BE2C (cell line): ENCODE measurements at regions not wholly inside any gene's neighbourhood (a gene's known extent, or its start where the extent isn't known, plus 50 kb on each side); places are given as distances from the start of the nearest gene placed in this dataset.

ENCODE experiments used
- DNase-seq: peaks from one replicate; pipeline ENCODE4 v3.0.0-alpha.2; 2020
- H3K27me3 ChIP-seq: fragments of 250-450 bp; sonication (Bioruptor Pico); 2 replicates; pipeline ENCODE4 v1.5.1; 2020; ENCODE audit warnings: mild to moderate bottlenecking
- H3K36me3 ChIP-seq: fragments of 250-450 bp; sonication (Bioruptor Pico); 2 replicates; pipeline ENCODE4 v1.5.1; 2020; ENCODE audit warnings: mild to moderate bottlenecking
- H3K4me1 ChIP-seq: fragments of 250-450 bp; sonication (Bioruptor Pico); 2 replicates; pipeline ENCODE4 v1.5.1; 2020
- H3K4me3 ChIP-seq: 2 replicates; pipeline ENCODE4 v1.5.1; 2011; ENCODE audit warnings: low read depth, low read length
- H3K9me3 ChIP-seq: fragments of 250-450 bp; sonication (Bioruptor Pico); 2 replicates; pipeline ENCODE4 v1.5.1; 2020
- TF ChIP-seq, protein P1 (sequence below): IDR thresholded peaks from 2 replicates; pipeline ENCODE4 v1.5.1; 2012; ENCODE audit warnings: mild to moderate bottlenecking, low read depth, low read length

DNA sequence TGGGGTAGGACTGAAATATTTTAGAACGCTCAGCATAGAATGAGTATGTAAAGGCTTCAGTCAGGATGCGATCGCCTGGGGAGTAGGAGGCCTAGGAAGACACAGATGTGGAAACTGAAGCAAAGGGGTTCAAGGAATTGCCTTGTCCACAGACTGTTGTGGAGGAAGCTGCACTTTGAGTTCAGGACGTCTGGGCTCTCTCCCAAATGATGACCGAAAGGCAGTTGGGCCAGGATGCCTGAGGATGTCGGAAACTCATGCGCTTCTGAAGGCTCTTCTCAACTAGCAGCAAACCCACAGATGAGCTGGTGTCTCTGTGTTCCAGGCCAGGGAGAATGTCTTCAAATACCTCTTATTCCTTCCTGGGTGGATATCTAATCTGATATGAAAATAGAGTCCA is 146.2 kb upstream of the SULF2 start:
- H3K4me1 ChIP-seq = peaks cover 5% of the 10 kb centered on the region

DNA sequence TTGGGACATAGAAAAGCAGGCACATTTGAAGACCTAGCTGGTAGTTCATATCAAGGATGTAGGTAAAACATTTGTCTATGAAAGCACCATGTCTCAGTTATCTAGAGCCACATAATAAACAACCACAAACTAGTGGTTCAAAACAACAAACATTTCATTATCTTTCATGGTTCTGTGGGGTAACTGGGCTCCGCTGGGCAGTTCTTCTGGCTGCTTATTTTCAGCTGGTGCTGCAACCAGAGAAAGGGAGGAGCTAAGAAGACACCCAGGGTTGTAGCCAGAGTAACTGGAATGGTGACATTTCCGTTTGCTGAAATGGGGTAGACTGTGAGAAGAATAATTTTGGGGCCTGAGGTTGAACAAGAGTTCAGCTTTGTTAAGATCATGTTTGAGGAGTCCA is 145.7 kb upstream of the SULF2 start:
- H3K4me3 ChIP-seq = no peak overlapping the region
- no peaks in the 10 kb centered on the region for H3K27me3 ChIP-seq
- H3K9me3 ChIP-seq = no peaks in the 10 kb centered on the region
- peaks cover 5% of the 10 kb centered on the region for H3K4me1 ChIP-seq
- DNase-seq = no peak
- TF ChIP-seq, protein P1, sequence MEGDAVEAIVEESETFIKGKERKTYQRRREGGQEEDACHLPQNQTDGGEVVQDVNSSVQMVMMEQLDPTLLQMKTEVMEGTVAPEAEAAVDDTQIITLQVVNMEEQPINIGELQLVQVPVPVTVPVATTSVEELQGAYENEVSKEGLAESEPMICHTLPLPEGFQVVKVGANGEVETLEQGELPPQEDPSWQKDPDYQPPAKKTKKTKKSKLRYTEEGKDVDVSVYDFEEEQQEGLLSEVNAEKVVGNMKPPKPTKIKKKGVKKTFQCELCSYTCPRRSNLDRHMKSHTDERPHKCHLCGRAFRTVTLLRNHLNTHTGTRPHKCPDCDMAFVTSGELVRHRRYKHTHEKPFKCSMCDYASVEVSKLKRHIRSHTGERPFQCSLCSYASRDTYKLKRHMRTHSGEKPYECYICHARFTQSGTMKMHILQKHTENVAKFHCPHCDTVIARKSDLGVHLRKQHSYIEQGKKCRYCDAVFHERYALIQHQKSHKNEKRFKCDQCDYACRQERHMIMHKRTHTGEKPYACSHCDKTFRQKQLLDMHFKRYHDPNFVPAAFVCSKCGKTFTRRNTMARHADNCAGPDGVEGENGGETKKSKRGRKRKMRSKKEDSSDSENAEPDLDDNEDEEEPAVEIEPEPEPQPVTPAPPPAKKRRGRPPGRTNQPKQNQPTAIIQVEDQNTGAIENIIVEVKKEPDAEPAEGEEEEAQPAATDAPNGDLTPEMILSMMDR = no peak
- no peaks in the 10 kb centered on the region for H3K36me3 ChIP-seq

More for the DNA sequence above, 146.2 kb upstream of the SULF2 start:
- no peaks in the 10 kb centered on the region for H3K27me3 ChIP-seq
- no peaks in the 10 kb centered on the region for H3K9me3 ChIP-seq
- DNase-seq = no peak
- no peaks in the 10 kb centered on the region for H3K36me3 ChIP-seq
- TF ChIP-seq, protein P1 = no peak
- no peak overlapping the region for H3K4me3 ChIP-seq

DNA sequence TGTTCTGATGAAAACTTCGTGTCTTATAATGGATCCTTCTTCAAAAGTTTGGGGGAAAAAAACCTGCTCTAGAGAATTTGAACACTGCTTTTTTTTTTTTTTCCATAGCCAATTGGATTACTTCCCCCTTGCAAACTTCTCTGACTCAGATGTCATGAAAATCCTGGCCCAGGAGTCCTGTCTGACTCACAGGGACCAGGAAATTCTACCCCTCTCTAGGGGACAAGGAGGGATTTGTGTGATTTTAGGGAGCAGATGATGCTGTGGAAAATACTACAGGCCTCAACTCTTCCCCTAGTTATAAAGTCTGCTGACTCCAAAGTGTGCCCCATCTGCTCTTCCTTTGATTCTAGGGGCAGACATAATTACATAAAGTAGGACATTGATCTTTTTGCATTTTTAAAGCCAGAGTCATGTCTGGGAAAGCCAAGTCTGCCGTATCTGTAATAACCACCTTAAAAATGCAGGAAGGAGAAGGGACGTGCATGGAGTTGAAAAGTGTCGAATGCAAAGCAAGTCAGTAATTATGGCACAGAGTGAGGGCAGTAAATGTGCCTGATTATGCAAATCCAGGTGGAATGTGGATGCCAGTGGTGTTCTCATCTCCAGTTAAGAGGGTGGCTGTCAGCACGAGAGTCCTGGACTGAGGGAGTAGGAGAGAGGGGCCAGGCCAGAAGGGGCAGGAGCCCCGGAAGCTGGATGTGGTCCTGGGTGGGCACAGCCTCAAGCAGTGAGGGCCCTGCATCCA is 144.3 kb upstream of the SULF2 start:
- no peak for DNase-seq

DNA sequence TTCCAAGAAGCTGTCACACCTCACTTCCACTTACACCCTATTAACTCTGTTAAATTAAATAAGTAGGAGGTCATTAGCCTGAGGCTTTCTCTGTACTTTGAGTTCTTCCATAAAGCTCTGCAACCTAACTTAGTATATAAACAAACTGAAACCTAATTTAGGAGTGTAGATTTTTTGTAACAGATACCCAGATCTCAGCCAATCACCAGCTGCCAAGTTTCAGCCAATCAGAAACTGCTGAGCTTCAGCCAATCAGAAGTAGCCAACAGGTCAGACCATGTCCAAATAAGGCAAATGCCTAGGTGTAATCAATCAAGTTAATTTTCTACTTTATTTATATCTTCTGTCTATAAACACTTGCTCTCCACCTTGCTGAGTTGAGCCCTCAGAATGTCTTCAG is 142.7 kb upstream of the SULF2 start:
- DNase-seq = no peak
- Histone ChIP-seq H3K27me3 (no peaks in the 10 kb centered on the region), H3K4me1 (no peaks in the 10 kb centered on the region; the same call in 1 of the 2 replicates), H3K9me3 (no peaks in the 10 kb centered on the region), H3K4me3 (no peak overlapping the region), H3K36me3 (no peaks in the 10 kb centered on the region)
- TF ChIP-seq, protein P1 = no peak

More for the DNA sequence above, 144.3 kb upstream of the SULF2 start:
- Histone ChIP-seq H3K27me3 (no peaks in the 10 kb centered on the region), H3K9me3 (no peaks in the 10 kb centered on the region), H3K4me3 (no peak overlapping the region), H3K36me3 (no peaks in the 10 kb centered on the region), H3K4me1 (peaks cover 5% of the 10 kb centered on the region)
- TF ChIP-seq, protein P1 = no peak

DNA sequence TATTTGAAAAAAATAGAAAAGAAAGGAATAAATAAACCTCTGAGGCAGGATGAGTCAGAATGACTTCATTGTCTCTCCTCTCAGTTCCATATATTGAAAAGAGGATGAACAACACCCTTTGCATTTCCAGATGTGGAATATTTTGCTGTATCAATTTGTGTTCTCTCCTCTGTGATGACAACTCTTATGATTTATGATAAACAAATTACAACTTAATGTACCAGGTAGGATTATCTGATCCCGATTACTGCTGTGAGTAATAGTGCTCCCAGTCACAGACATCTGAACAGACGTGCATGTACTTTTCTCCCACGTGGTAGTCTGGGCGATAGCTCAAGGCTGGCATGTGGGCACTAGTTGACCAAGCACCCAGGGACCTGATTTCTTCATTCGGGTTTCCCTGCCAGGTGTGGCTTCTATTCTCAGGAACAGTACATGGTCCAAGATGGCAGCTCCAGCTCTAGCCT is 142.1 kb upstream of the SULF2 start:
- Histone ChIP-seq H3K4me3 (no peak overlapping the region), H3K9me3 (no peaks in the 10 kb centered on the region), H3K36me3 (no peaks in the 10 kb centered on the region), H3K27me3 (no peaks in the 10 kb centered on the region), H3K4me1 (no peaks in the 10 kb centered on the region; the same call in 1 of the 2 replicates)
- TF ChIP-seq, protein P1 = no peak
- no peak for DNase-seq

DNA sequence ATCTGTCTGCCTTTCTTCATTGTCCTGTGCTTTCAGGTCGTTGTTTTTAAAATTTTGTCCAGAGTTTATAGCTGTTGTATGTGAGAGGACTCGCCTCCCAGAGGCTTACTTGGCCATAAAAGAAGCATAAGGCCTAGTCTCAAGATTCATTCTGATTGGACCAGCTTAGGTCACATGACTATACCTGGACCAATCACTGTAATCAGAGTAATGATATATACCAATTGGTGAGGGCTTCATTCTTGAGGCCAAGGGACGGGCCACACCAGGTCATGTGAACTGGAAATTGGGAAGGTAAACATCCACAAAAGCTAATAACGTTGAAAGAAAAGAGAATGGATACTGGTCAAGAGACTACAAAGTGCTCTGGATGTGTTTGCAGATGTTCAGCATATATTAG is 141.4 kb upstream of the SULF2 start:
- Histone ChIP-seq H3K4me1 (no peaks in the 10 kb centered on the region; the same call in 1 of the 2 replicates), H3K9me3 (no peaks in the 10 kb centered on the region), H3K27me3 (no peaks in the 10 kb centered on the region), H3K4me3 (no peak overlapping the region), H3K36me3 (no peaks in the 10 kb centered on the region)
- TF ChIP-seq, protein P1 = no peak
- DNase-seq = no peak
